ENCODE measurements at regions not wholly inside any gene's neighbourhood (a gene's known extent, or its start where the extent isn't known, plus 50 kb on each side); places are given as distances from the start of the nearest gene placed in this dataset.

DNA sequence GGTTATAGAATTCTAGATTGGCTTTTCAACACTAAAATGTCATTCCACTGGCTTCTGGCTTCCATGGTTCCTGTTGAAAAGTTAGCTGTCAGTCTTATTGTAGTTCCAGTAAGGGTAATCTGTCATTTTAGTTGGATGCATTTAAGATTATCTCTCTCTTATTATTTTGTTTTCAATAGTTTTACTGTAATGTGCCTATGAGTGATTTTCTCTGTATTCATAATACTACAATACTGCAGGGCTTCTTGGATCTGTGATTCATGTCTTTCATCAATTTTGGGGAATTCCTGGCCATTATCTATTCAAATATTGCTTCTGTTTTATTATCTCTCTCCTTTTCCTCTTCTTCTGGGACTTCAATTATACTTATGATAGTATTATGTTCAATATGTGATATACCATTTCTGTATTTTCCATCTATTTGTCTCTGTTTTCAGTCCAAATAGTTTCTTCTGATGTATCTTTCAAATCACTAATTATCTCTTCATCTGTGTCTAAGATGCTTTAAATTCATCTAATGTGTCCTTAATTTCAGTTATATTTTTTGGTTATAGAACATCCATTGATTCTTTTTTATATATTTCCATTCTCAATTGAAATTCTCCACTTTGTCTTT, 101.5 kb downstream of the KCTD15 start:
- TF ChIP-seq, protein P1, sequence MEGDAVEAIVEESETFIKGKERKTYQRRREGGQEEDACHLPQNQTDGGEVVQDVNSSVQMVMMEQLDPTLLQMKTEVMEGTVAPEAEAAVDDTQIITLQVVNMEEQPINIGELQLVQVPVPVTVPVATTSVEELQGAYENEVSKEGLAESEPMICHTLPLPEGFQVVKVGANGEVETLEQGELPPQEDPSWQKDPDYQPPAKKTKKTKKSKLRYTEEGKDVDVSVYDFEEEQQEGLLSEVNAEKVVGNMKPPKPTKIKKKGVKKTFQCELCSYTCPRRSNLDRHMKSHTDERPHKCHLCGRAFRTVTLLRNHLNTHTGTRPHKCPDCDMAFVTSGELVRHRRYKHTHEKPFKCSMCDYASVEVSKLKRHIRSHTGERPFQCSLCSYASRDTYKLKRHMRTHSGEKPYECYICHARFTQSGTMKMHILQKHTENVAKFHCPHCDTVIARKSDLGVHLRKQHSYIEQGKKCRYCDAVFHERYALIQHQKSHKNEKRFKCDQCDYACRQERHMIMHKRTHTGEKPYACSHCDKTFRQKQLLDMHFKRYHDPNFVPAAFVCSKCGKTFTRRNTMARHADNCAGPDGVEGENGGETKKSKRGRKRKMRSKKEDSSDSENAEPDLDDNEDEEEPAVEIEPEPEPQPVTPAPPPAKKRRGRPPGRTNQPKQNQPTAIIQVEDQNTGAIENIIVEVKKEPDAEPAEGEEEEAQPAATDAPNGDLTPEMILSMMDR (conservative IDR thresholded peaks at IDR 0.05 in 1 of 2, IDR thresholded peaks at IDR 0.05 in 1 of 2; ENCODE audit: extremely low read depth in 1 of 2, insufficient read depth in 1 of 2, low read depth in 1 of 2, low read length in 2 of 2), result no peak
- TF ChIP-seq EZH2 (IDR thresholded peaks at IDR 0.05; ENCODE audit: borderline replicate concordance, low read length), result no peak
